ENCODE measurements at regions not wholly inside any gene's neighbourhood (a gene's known extent, or its start where the extent isn't known, plus 50 kb on each side); places are given as distances from the start of the nearest gene placed in this dataset.

DNA sequence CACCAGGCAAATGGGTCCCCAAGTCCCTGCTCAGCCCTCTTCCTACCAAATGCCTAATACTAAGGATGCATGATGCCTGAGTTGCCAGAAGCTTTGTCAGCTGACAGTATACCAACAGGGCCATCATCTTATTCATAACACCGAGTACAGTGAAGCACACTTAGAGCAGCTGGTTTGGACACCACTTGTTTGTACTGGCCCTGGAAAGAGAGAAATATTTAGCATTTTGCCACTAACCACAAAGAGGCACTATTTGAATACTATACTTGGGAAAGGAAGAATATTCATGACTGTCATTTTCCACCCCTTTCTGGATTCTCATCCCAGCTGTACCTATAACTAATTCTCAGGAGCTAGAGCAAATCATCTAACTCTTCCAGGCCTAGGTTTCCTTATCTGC is 364.4 kb upstream of the KIF2A start:
- H3K27ac ChIP-seq: no peak overlapping the region
- no peak overlapping the region for H3K4me3 ChIP-seq
- H3K9me3 ChIP-seq: no peaks in the 10 kb centered on the region
- ATAC-seq (no peak), DNase-seq (no peak)
- WGBS, 2 donors: 40% methylated on average over 1 of the region's 1 CpG
- peaks cover 0 to 5% (median 0%) of the 10 kb centered on the region in 7 donors for H3K27me3 ChIP-seq
- no peaks in the 10 kb centered on the region for H3K4me1 ChIP-seq
- TF ChIP-seq CTCF (IDR thresholded peaks at IDR 0.05): no peak
- intact Hi-C loops (cut with DNase I): no loop called here
- H3K36me3 ChIP-seq: no peaks in the 10 kb centered on the region

DNA sequence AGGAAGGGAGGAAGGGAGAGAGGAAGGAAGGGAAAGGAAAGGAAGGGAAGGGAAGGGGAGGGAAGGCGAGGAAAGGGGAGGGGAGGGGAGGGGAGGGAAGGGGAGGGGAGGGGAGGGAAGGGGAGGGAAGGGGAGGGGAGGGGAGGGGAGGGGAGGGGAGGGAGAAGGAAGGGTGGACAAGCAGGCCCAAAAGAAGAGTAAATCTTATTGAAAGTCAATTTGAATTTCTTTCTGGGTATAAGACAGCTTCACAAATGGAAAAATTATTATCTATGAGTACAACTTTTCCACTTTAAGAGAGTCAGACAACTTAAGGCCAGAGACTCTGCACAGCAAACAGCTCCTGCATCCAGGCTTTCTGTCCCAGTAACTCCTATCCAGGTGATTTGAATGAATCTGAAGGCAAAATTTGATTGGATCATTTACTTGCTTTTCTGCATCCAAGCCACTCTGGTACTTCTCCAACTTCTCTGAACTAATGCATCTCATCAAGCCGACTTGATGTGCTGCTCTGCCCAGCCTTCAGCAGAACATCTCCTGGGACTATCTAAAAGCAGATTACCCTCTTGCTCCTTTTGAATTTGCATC is 363.4 kb upstream of the KIF2A start:
- DNase-seq: no peak
- no peak for ATAC-seq
- WGBS, 2 donors: 77 to 82% methylated on average over 1 of the region's 2 CpGs

DNA sequence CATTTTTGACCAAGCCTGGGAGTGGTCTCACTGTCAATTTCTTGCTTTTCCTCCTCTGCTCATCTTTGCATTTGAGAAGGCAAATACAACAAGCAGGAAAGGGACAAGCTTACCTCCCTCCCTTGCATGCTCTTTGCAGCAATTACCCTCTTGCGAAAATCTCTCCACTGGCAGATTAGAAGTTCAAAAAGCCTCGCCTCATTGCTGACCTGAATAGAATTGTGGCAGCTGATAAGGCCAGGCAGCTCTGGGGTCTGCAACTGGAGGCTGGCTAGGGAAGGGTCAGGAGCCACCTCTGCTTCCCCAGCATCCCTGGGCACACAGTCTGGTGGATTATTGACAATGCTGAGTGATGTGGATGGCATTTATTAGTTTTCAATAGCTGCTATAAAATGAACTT is 362.3 kb upstream of the KIF2A start:
- H3K4me1 ChIP-seq: no peaks in the 10 kb centered on the region
- 18 to 28% methylated on average over 2 of the region's 2 CpGs for WGBS, 2 donors
- intact Hi-C loops (cut with DNase I): no loop called here
- no peak for TF ChIP-seq CTCF (IDR thresholded peaks at IDR 0.05)
- no peak overlapping the region for H3K4me3 ChIP-seq
- no peak overlapping the region for H3K27ac ChIP-seq
- ATAC-seq (no peak), DNase-seq (no peak)
- no peaks in the 10 kb centered on the region for H3K9me3 ChIP-seq
- no peaks in the 10 kb centered on the region for H3K36me3 ChIP-seq
- peaks cover 0 to 5% (median 0%) of the 10 kb centered on the region in 7 donors for H3K27me3 ChIP-seq

More for the DNA sequence above, 363.4 kb upstream of the KIF2A start:
- H3K9me3 ChIP-seq: no peaks in the 10 kb centered on the region
- no peak for TF ChIP-seq CTCF (IDR thresholded peaks at IDR 0.05)
- intact Hi-C loops (cut with DNase I): no loop called here
- no peak overlapping the region for H3K4me3 ChIP-seq
- H3K36me3 ChIP-seq: no peaks in the 10 kb centered on the region
- H3K4me1 ChIP-seq: no peaks in the 10 kb centered on the region
- H3K27me3 ChIP-seq: peaks cover 0 to 5% (median 0%) of the 10 kb centered on the region in 7 donors
- H3K27ac ChIP-seq: no peak overlapping the region

- no peak overlapping the region for H3K4me3 ChIP-seq
- no peak for ATAC-seq
- 82 to 86% methylated on average over 3 of the region's 3 CpGs for WGBS, 2 donors
Observed at GRCh38 chr5:61948151-61948550, 357.9 kb upstream of the KIF2A start.

More at GRCh38 chr5:61948151-61948550, 357.9 kb upstream of the KIF2A start:
- TF ChIP-seq CTCF (IDR thresholded peaks at IDR 0.05): no peak
- Histone ChIP-seq H3K9me3 (no peaks in the 10 kb centered on the region), H3K36me3 (no peaks in the 10 kb centered on the region), H3K27ac (no peak overlapping the region), H3K27me3 (no peaks in the 10 kb centered on the region), H3K4me1 (no peaks in the 10 kb centered on the region)
- DNase-seq: no peak
- intact Hi-C loops (cut with DNase I): no loop called here
